ENCODE measurements at regions not wholly inside any gene's neighbourhood (a gene's known extent, or its start where the extent isn't known, plus 50 kb on each side); places are given as distances from the start of the nearest gene placed in this dataset.

DNA sequence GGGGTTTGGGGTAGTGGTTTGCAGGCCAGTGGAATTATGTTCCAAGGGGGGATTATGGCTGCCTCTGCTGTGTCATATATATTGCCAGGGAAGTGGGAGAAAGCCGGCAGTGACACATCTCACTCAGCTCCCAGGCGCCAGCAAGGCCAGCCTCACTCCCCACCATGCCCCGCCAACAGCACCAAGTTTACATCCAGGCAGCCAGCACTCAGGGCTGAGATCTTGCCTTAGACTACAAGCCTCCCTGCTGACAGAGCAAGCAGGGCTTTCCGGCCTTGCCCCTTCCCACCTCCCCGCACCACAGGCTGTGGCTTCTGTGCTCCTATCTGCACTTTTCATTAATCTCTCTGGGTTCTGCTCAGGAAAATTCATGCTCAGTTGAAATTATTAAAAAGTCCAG is 385.1 kb downstream of the MZT1 start:
- no peak for TF ChIP-seq EZH2phosphoT487 (conservative IDR thresholded peaks at IDR 0.05; ENCODE audit: low read length)
- TF ChIP-seq, protein P1, sequence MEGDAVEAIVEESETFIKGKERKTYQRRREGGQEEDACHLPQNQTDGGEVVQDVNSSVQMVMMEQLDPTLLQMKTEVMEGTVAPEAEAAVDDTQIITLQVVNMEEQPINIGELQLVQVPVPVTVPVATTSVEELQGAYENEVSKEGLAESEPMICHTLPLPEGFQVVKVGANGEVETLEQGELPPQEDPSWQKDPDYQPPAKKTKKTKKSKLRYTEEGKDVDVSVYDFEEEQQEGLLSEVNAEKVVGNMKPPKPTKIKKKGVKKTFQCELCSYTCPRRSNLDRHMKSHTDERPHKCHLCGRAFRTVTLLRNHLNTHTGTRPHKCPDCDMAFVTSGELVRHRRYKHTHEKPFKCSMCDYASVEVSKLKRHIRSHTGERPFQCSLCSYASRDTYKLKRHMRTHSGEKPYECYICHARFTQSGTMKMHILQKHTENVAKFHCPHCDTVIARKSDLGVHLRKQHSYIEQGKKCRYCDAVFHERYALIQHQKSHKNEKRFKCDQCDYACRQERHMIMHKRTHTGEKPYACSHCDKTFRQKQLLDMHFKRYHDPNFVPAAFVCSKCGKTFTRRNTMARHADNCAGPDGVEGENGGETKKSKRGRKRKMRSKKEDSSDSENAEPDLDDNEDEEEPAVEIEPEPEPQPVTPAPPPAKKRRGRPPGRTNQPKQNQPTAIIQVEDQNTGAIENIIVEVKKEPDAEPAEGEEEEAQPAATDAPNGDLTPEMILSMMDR (IDR thresholded peaks at IDR 0.05; ENCODE audit: insufficient read depth, low read length, poor library complexity, severe bottlenecking) = no peak
- no peaks in the 10 kb centered on the region for H3K9me2 ChIP-seq (replicated peaks; ENCODE audit: insufficient read depth, low read length)
- no peaks in the 10 kb centered on the region for H3K36me3 ChIP-seq (ENCODE audit: low read length)
- H3K27ac ChIP-seq (ENCODE audit: low read depth, low read length) = no peak overlapping the region
- H4K20me1 ChIP-seq (ENCODE audit: low read depth, low read length) = no peaks in the 10 kb centered on the region
- no peaks in the 10 kb centered on the region for H3K79me2 ChIP-seq (ENCODE audit: insufficient read depth, low read length)
- no peaks in the 10 kb centered on the region for H3F3A ChIP-seq (ENCODE audit: insufficient read depth)
- no peak overlapping the region for H3K9ac ChIP-seq (ENCODE audit: low read length)
- no peaks in the 10 kb centered on the region for H3K9me3 ChIP-seq (ENCODE audit: insufficient read depth, low read length)
- H3K4me2 ChIP-seq (ENCODE audit: low read depth, low read length, poor library complexity, severe bottlenecking) = no peak overlapping the region
- H3K27me3 ChIP-seq (ENCODE audit: low read length) = no peaks in the 10 kb centered on the region
- no peak overlapping the region for H3K4me3 ChIP-seq (ENCODE audit: insufficient read depth, low read length, poor library complexity, severe bottlenecking)
- no peak overlapping the region for H2AFZ ChIP-seq (ENCODE audit: low read depth, low read length, severe bottlenecking)

DNA sequence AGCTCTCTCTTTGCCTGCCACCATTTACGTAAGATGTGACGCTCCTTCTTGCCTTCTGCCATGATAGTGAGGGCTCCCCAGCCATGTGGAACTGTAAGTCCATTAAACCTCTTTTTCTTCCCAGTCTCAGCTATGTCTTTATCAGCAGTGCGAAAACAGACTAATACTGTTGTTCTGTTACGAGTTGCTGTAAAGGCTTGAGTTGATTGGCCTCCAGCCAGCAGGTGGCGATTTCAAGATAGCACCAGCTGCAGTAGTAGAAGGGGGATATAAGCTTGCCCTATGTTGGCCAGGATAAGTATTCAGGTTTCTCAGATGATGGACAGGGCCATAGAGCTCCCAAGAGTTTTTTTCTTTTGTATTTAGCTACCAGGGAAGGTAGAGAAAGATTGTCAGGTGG is 385.5 kb downstream of the MZT1 start:
- Histone ChIP-seq H3K9me3 (ENCODE audit: insufficient read depth, low read length) (no peaks in the 10 kb centered on the region), H3K79me2 (ENCODE audit: insufficient read depth, low read length) (no peaks in the 10 kb centered on the region), H3K9ac (ENCODE audit: low read length) (no peak overlapping the region), H3K4me2 (ENCODE audit: low read depth, low read length, poor library complexity, severe bottlenecking) (no peak overlapping the region), H3K27me3 (ENCODE audit: low read length) (no peaks in the 10 kb centered on the region), H3K9me2 (replicated peaks; ENCODE audit: insufficient read depth, low read length) (no peaks in the 10 kb centered on the region), H3K36me3 (ENCODE audit: low read length) (no peaks in the 10 kb centered on the region), H3F3A (ENCODE audit: insufficient read depth) (no peaks in the 10 kb centered on the region), H2AFZ (ENCODE audit: low read depth, low read length, severe bottlenecking) (no peak overlapping the region), H3K27ac (ENCODE audit: low read depth, low read length) (no peak overlapping the region), H3K4me3 (ENCODE audit: insufficient read depth, low read length, poor library complexity, severe bottlenecking) (no peak overlapping the region), H4K20me1 (ENCODE audit: low read depth, low read length) (no peaks in the 10 kb centered on the region)
- TF ChIP-seq EZH2phosphoT487 (conservative IDR thresholded peaks at IDR 0.05; ENCODE audit: low read length) = no peak
- TF ChIP-seq, protein P1 (IDR thresholded peaks at IDR 0.05; ENCODE audit: insufficient read depth, low read length, poor library complexity, severe bottlenecking) = no peak

DNA sequence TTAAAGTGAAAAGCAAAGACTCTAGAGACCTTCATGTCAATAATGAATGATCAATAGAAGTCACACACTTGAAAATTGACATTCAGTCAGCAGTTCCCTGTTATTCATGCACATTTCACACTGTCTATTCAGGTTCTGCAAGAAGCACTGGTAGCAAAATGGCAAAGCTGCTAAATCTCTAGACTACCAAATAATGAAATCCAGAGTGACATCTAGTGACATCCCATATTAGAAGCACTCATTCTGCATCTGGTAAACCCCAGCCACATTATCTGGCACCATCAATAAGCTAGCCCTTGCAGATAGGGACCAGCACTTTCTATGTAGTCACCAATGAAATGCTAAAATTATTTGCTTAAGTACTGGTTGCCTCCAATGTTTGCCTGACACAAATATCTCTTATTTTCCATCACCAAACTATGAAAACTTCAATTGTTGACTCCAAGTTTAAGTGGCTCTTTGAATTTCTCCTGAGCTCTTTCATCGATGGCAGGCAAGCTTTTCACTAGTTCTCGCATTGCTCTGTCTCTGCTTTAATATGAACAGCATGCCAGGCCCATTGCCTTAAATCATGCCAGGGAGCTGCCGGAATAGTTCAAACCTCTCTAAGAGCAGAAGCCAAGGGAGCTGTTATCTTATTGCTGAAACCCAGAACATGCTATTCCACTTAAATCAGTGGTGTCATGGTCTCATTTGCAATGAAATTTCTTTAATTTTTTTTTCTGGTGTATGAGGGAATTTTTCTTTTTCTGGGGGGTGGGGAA is 409.9 kb downstream of the MZT1 start:
- H3K9me3 ChIP-seq (ENCODE audit: insufficient read depth, low read length) = no peaks in the 10 kb centered on the region
- no peaks in the 10 kb centered on the region for H3F3A ChIP-seq (ENCODE audit: insufficient read depth)
- no peaks in the 10 kb centered on the region for H4K20me1 ChIP-seq (ENCODE audit: low read depth, low read length)
- no peak overlapping the region for H3K4me2 ChIP-seq (ENCODE audit: low read depth, low read length, poor library complexity, severe bottlenecking)
- H2AFZ ChIP-seq (ENCODE audit: low read depth, low read length, severe bottlenecking) = no peak overlapping the region
- H3K36me3 ChIP-seq (ENCODE audit: low read length) = no peaks in the 10 kb centered on the region
- H3K27ac ChIP-seq (ENCODE audit: low read depth, low read length) = no peak overlapping the region
- H3K4me3 ChIP-seq (ENCODE audit: insufficient read depth, low read length, poor library complexity, severe bottlenecking) = no peak overlapping the region
- H3K27me3 ChIP-seq (ENCODE audit: low read length) = no peaks in the 10 kb centered on the region
- no peaks in the 10 kb centered on the region for H3K9me2 ChIP-seq (replicated peaks; ENCODE audit: insufficient read depth, low read length)
- TF ChIP-seq, protein P1 (IDR thresholded peaks at IDR 0.05; ENCODE audit: insufficient read depth, low read length, poor library complexity, severe bottlenecking) = no peak
- TF ChIP-seq EZH2phosphoT487 (conservative IDR thresholded peaks at IDR 0.05; ENCODE audit: low read length) = no peak
- H3K9ac ChIP-seq (ENCODE audit: low read length) = no peak overlapping the region
- no peaks in the 10 kb centered on the region for H3K79me2 ChIP-seq (ENCODE audit: insufficient read depth, low read length)

Data from SU-DHL-6 (cell line).